Common myeloid progenitor, CD34-positive (primary cell): ENCODE measurements at regions not wholly inside any gene's neighbourhood (a gene's known extent, or its start where the extent isn't known, plus 50 kb on each side); places are given as distances from the start of the nearest gene placed in this dataset.

Experiments
- CTCF ChIA-PET: fragments of 350-600 bp; sonication (Branson Sonifier 250); formaldehyde crosslinking; loops from one replicate; lab custom pipeline; 2021; ENCODE audit warnings: antibody characterized with exemption; lab: Charles Lee
- POLR2A ChIA-PET: fragments of 350-600 bp; sonication (Branson Sonifier 250); formaldehyde crosslinking; loops from one replicate; lab custom pipeline; 2021; ENCODE audit warnings: antibody characterized with exemption; lab: Charles Lee
- DNase-seq, 3 donors: peaks; one replicate each; pipeline versions ENCODE4 v3.0.0 to v3.0.0-alpha.2; 2013
- H3K27ac ChIP-seq, 2 experiments: 1 replicate in 1 of 2; 2 replicates in 1 of 2; pipeline ENCODE4 v1.7.0; 2013; ENCODE audit warnings: inconsistent platforms in 2 of 2, low read length in 2 of 2, mild to moderate bottlenecking in 2 of 2, low read depth in 1 of 2, moderate library complexity in 1 of 2; ENCODE audit not compliant: severe bottlenecking in 2 of 2, insufficient read depth in 1 of 2, poor library complexity in 1 of 2
- H3K27me3 ChIP-seq, 5 experiments: replicated peaks in 2 of 5; 1 replicate in 3 of 5; 2 replicates in 2 of 5; pipeline versions ENCODE4 v1.6.1 to v1.7.0; 2013; ENCODE audit warnings: low read length in 4 of 5, mild to moderate bottlenecking in 2 of 5, moderate library complexity in 2 of 5, inconsistent platforms in 1 of 5; ENCODE audit not compliant: insufficient read depth in 5 of 5, control insufficient read depth in 4 of 5
- H3K36me3 ChIP-seq, 4 experiments: 1 replicate in 2 of 4; 2 replicates in 2 of 4; pipeline versions ENCODE4 v1.6.1 to v1.7.0; 2013; ENCODE audit warnings: low read length in 3 of 4, control low read depth in 1 of 4, mild to moderate bottlenecking in 1 of 4; ENCODE audit not compliant: control insufficient read depth in 4 of 4, insufficient read depth in 4 of 4
- H3K4me1 ChIP-seq, 4 experiments: 1 replicate in 3 of 4; 2 replicates in 1 of 4; pipeline versions ENCODE4 v1.6.1 to v1.7.1; 2013; ENCODE audit warnings: low read length in 3 of 4, mild to moderate bottlenecking in 3 of 4, control low read depth in 1 of 4, inconsistent platforms in 1 of 4, moderate library complexity in 1 of 4; ENCODE audit not compliant: control insufficient read depth in 4 of 4, insufficient read depth in 4 of 4; ENCODE audit errors: control extremely low read depth in 1 of 4
- H3K4me3 ChIP-seq, 7 experiments: 1 replicate in 4 of 7; 2 replicates in 3 of 7; pipeline versions ENCODE4 v1.5.1 to v1.7.0; 2013; ENCODE audit warnings: mild to moderate bottlenecking in 7 of 7, low read length in 6 of 7, moderate library complexity in 6 of 7, inconsistent platforms in 2 of 7, low read depth in 2 of 7, control low read depth in 1 of 7; ENCODE audit not compliant: insufficient read depth in 4 of 7, control insufficient read depth in 1 of 7; ENCODE audit errors: extremely low read depth in 1 of 7
- H3K9me3 ChIP-seq, 5 experiments: 1 replicate in 4 of 5; 2 replicates in 1 of 5; pipeline versions ENCODE4 v1.6.1 to v1.7.1; 2013; ENCODE audit warnings: low read length in 4 of 5, mild to moderate bottlenecking in 2 of 5, inconsistent platforms in 1 of 5, low read depth in 1 of 5, moderate library complexity in 1 of 5; ENCODE audit not compliant: control insufficient read depth in 4 of 5, insufficient read depth in 2 of 5; ENCODE audit errors: control extremely low read depth in 1 of 5
- WGBS: methylation state at CpG from one replicate; pipeline ENCODE4 v1.1.5; 2013; ENCODE audit not compliant: insufficient coverage; 5-methylcytosine and 5-hydroxymethylcytosine counted together

- H3K36me3 ChIP-seq: no peaks in the 10 kb centered on the region
- H3K27me3 ChIP-seq: no peaks in the 10 kb centered on the region
- H3K4me1 ChIP-seq: peaks cover 0 to 12% (median 7%) of the 10 kb centered on the region in 4 experiments
- WGBS: 100% methylated on average over 2 of the region's 3 CpGs
- no peak overlapping the region for H3K4me3 ChIP-seq
- CTCF ChIA-PET: no interaction called here
- H3K9me3 ChIP-seq: peaks cover 0 to 3% (median 0%) of the 10 kb centered on the region in 5 experiments
- DNase-seq: no peak
- no peak overlapping the region for H3K27ac ChIP-seq
- POLR2A ChIA-PET: interaction anchor here (0.6 kb wide), 1 partner anchor 1579 kb away, joined by 6 read pairs; no protein-coding TSS in a partner anchor
These were observed 81.0 kb upstream of the ZNF236 start for GRCh38 chr18:76741346-76741745.

DNA sequence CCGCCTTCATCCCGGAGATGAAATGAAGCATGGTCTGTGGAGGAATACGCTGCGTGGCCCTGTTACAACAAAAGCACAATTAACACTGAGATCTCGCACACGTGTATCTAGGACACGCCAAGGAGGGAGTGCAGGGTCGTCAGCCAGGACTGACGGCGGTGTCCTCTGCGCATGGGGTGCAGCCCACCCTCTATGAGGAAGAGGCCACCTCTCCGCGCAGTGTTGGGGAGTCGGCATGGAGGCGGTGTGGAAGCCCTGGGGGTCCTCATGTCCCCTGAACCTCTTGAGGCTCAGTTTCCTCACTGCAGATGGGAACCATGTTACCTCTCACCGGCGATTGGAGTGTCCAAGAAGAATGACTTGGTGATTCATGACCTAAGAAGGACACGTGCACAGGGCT lies 86.0 kb upstream of the ZNF236 start:
- Histone ChIP-seq H3K9me3 (no peaks in the 10 kb centered on the region), H3K4me3 (no peak overlapping the region), H3K27ac (no peak overlapping the region), H3K27me3 (peaks cover 0 to 3% (median 0%) of the 10 kb centered on the region in 5 experiments), H3K4me1 (peaks cover 0 to 12% (median 7%) of the 10 kb centered on the region in 4 experiments), H3K36me3 (no peaks in the 10 kb centered on the region)
- ChIA-PET POLR2A (no interaction called here), CTCF (no interaction called here)
- WGBS: 98% methylated on average over 15 of the region's 18 CpGs
- no peak for DNase-seq

DNA sequence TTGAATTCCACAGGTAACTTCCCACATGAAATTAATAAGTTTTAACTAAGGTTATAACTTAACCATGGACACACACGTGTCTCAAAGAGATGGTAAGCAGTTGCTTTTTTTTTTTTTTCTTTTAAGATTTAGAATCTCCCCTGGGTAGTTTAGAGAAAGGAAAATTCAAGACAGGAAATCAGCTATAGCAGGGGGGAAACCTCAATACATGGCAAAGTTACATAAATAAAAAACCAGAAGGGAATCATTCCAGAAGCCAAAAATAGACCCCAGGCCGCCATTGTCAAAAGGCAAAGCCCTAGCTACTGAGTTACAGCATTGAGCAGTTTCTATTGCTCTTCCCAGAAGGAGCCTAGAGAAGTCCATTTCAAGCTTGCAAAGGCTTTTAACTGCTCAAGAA lies 91.5 kb upstream of the ZNF236 start:
- peaks cover 0 to 8% (median 0%) of the 10 kb centered on the region in 5 experiments for H3K9me3 ChIP-seq
- H3K4me1 ChIP-seq: peaks cover 0 to 5% (median 2%) of the 10 kb centered on the region in 4 experiments
- H3K27me3 ChIP-seq: peaks cover 0 to 3% (median 0%) of the 10 kb centered on the region in 5 experiments
- WGBS: 33% methylated on average over 1 of the region's 2 CpGs
- no peak for DNase-seq
- POLR2A ChIA-PET: interaction anchor here (0.7 kb wide), 1 partner anchor 415 kb away, joined by 3 read pairs; no protein-coding TSS in a partner anchor
- H3K27ac ChIP-seq: no peak overlapping the region
- H3K4me3 ChIP-seq: no peak overlapping the region
- H3K36me3 ChIP-seq: no peaks in the 10 kb centered on the region
- CTCF ChIA-PET: interaction anchor here (1.0 kb wide), 1 partner anchor 72 kb away, joined by 3 read pairs; no protein-coding TSS in a partner anchor

- ChIA-PET CTCF (no interaction called here), POLR2A (no interaction called here)
- no peak overlapping the region for H3K27ac ChIP-seq
- peaks cover 0 to 9% (median 3%) of the 10 kb centered on the region in 5 experiments for H3K27me3 ChIP-seq
- no CpG with 5 or more reads among the region's 1 CpG for WGBS
- no peak overlapping the region for H3K4me3 ChIP-seq
- H3K36me3 ChIP-seq: no peaks in the 10 kb centered on the region
- H3K9me3 ChIP-seq: peaks cover 0 to 8% (median 0%) of the 10 kb centered on the region in 5 experiments
- peaks cover 0 to 5% (median 2%) of the 10 kb centered on the region in 4 experiments for H3K4me1 ChIP-seq
- DNase-seq: no peak
These were observed 94.8 kb upstream of the ZNF236 start for GRCh38 chr18:76727589-76727988.

DNA sequence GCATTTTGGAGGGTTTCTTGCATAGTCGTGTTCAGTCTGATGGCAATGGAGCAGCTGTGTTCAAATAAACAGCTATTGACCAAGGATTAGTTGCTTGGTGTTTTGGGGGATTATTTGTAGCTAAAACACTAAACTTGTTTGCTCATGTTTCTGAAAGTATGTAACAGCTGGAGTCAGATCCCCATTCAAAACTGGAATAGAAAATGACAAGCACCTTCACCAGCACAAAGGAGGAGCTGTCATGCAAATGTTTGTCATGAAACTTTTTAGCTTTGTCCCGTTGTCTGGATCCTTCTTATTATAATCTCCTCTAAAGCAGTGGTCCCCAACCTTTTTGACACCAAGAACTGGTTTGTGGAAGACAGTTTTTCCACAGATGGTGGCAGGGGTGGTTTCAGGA lies 96.9 kb upstream of the ZNF236 start:
- Histone ChIP-seq H3K27me3 (peaks cover 0 to 10% (median 3%) of the 10 kb centered on the region in 5 experiments), H3K4me1 (peaks cover 6 to 13% (median 9%) of the 10 kb centered on the region in 4 experiments), H3K36me3 (no peaks in the 10 kb centered on the region), H3K27ac (no peak overlapping the region), H3K4me3 (no peak overlapping the region), H3K9me3 (peaks cover 0 to 8% (median 0%) of the 10 kb centered on the region in 5 experiments)
- 100% methylated on average over 1 of the region's 2 CpGs for WGBS
- ChIA-PET CTCF (interaction anchor here (0.9 to 1.7 kb wide), 2 partner anchors 16 to 326 kb away, joined by 3 to 5 read pairs; no protein-coding TSS in a partner anchor), POLR2A (no interaction called here)
- no peak for DNase-seq

DNA sequence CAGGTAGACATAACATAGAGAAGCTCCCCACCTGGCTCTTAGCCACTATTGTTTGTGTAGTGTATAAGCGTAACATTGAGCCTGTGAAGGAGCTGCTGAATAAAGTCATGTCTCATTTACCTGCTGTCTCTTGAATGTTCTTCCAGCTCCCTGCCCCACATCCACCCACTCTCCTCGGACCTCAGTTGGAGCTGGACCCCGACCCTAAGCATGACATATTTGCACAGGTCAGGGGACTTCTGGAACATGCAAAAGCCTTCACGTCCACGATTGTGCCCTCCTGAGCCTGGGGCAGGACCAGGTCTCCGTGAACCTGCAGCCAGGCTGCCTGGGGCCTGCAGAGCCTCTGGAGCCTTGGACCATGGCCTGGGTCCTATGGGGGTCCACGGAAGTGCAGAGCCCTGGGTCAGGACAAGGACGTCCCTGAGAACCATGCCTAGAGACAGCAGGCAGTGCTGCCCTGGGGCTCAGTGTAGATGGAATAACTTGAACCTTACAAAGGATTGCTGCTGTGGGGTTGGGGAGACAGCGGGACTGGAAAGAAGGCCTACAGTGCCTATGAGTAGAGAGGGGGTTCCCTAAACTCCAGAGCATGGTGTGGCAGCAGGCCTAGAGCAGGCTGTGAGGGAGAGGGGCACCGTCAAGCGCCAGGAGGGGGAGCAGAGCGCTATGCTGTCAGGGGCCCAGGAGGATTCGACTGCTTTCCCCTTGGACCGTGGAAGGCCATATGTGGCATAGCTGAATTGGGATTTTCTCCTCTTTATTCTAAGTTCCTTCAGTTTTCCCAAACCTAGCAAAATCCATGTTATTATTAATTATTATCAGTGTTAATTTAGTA lies 99.9 kb upstream of the ZNF236 start:
- Histone ChIP-seq H3K4me3 (no peak overlapping the region), H3K9me3 (no peaks in the 10 kb centered on the region), H3K36me3 (no peaks in the 10 kb centered on the region), H3K4me1 (peaks cover 6 to 17% (median 10%) of the 10 kb centered on the region in 4 experiments), H3K27me3 (peaks cover 0 to 10% (median 3%) of the 10 kb centered on the region in 5 experiments), H3K27ac (no peak overlapping the region)
- ChIA-PET POLR2A (no interaction called here), CTCF (interaction anchor here (1.6 to 2.1 kb wide), 2 partner anchors 13 to 325 kb away, joined by 5 to 13 read pairs; no protein-coding TSS in a partner anchor)
- 100% methylated on average over 7 of the region's 14 CpGs for WGBS
- no peak for DNase-seq
